HCEC 1CT (cell line): ENCODE measurements at regions not wholly inside any gene's neighbourhood (a gene's known extent, or its start where the extent isn't known, plus 50 kb on each side); places are given as distances from the start of the nearest gene placed in this dataset.
"Not testable (repeated sequence)": the region's sequence is repeated elsewhere in the genome, so short reads cannot be mapped to it uniquely, and the experiment has no call there.

Experiments
- DNase-seq: peaks from one replicate; pipeline ENCODE4 v3.0.0-alpha.2; 2017

DNA sequence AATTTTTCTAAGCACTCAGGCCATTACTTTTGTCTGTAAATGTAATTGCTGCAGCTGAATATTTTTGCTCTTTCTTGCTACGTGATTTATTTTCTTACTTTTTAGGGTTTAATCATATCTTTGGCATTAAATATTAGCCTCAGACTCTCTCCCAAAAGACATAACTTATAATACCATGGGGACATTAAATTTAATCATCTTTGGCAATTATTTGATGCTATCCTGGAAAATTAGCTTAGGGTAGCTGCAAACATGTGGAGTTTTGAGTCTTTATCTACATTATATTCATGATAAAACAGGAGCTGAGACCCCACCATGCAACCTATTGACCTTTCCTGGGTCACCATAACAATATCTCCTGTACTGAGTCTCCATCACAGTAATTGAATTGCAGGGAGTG lies 59.1 kb upstream of the EDAR start:
- DNase-seq = no peak

DNA sequence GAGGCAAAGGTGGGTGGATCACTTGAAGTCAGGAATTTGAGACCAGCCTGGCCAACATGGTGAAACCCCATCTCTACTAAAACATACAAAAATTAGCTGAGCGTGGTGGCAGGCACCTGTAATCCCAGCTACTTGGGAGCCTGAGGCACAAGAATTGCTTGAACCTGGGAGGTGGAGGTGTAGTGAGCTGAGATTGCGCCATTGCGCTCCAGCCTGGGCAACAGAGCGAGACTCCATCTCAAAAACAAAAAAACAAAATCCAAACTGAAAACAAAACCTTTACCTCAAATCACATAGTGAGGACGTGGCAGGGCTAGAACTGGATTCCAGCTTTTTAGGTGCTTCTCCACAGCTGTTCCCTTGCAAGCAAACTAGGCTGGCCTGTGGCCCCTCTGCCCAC lies 58.5 kb upstream of the EDAR start:
- DNase-seq = not testable (repeated sequence)

DNA sequence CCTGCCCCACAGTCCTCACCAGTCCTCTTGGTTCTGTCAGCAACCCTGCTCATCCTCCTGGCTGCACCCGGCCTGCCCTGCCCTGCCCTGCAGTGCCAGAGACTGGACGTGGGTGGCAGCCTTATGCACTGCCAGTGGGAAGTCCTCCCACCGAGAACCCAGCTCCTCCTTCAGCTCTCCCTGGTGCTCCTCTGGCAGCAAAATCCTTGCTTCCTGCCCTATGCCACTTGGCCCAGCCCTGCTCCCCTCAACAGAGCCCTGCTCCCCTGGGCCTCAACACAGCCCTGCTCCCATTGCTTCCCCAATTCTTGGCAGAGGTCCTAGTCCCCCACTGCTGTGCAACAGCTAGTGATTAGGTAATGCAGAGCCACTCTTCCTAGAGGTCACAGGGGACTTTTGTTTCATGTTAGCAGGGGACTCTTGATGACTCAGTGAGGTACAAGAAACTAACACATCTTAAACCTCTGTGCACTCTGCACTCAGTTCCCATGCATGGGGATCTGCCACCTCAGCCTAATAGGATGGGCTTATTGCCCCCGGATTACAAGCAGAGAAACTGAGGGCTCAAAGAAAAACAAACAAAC lies 58.0 kb upstream of the EDAR start:
- no peak for DNase-seq

DNA sequence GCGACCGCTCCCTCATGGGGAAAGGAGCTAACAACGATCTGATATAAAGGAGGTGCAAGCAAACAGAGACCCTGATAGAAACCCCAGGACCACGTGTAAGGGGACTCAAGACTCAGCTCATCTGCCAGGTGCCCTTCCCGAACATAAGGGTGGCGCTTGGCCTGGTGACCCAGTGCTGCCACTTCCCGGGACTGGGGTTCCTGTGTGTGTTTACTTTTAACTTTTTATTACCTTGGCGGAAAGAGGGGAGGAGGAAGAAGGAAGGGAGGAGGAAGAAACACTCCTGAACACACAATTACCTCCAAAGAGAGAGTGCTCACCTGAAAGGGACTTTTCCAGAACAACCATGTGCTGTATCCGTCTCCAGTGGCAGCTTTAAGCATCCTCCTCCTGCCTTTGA lies 56.5 kb upstream of the EDAR start:
- no peak for DNase-seq

DNA sequence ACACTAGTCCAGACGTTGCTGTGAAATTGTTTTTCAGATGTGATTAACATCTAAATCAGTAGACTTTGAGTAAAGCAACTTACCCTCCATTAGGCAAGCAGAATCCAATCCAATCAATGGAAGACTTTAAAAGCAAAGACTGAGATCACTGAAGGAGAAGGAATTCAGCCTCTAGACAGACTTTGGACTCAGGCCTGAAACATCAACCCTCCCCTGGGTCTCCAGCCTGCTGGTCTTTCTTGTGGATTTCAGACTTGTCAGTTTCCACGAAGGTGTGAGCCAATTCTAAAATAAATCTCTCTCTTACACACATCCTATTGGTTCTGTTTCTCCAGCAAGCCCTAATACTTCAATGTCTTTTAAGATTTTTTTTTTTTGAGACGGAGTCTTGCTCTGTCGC lies 50.0 kb upstream of the EDAR start:
- no peak for DNase-seq
